NCI-H345 treated with DMSO at 0.1 percent for 48 hours (cell line): ENCODE measurements at regions not wholly inside any gene's neighbourhood (a gene's known extent, or its start where the extent isn't known, plus 50 kb on each side); places are given as distances from the start of the nearest gene placed in this dataset.

Experiments used
- DNase-seq: peaks from one replicate; lab custom pipeline; 2025; ENCODE audit not compliant: unreplicated experiment; lab: John Stamatoyannopoulos, UW

DNA sequence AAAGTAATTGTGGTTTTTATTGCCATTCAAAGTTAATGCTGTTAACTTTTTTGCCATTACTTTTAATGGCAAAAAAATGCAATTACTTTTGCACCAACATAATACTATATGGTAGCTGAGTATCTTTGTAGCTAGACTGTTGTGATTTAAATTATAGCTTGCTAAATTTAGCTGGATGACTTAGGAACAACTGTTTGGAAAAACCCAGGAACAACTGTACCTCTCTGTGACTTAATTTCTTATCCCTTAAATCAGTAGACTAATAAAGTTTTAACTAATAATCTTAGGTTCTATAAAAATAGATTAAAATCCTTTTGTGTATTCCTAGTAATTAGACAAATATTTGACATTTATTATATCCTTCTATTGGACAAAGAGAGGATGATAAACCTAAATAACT lies 268.2 kb downstream of the TENT5A start:
- no peak for DNase-seq

DNA sequence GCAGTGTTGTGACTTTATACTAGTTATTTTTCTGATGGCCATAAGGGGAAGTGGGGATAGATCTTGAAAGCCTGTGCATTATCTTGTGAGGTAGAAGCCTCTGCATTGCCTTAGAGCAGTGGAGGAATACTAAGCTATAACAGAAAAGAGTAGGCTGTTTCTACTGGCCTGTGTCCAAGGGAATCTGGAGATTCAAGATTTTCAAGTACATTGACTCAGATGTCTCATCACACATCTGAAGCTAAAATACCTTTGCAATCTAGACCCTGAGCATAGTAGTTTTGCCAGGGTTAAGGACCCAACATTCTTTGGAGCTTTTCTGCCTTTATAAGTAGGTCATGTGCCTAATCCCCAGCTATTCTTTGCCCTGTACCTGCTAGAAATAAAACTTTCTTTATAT lies 272.3 kb downstream of the TENT5A start:
- DNase-seq = no peak

DNA sequence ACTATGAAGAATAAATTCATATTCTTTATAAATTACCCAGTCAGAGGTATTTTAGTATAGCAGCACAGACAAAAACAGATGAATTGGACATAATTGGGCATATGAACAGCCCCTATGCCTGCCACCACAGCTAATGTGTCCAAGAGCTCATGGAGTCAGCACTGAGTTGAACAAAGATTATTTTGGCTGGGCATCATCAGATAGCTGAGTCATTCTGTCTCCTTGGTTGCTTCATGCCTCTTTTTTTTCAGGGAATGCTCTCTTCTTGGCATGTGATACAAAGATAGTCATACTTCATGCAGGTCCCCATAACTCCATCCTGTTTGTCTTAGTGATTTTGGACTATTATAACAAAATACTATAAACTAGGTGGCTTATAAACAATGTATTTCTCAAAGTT lies 275.6 kb downstream of the TENT5A start:
- DNase-seq = no peak

DNA sequence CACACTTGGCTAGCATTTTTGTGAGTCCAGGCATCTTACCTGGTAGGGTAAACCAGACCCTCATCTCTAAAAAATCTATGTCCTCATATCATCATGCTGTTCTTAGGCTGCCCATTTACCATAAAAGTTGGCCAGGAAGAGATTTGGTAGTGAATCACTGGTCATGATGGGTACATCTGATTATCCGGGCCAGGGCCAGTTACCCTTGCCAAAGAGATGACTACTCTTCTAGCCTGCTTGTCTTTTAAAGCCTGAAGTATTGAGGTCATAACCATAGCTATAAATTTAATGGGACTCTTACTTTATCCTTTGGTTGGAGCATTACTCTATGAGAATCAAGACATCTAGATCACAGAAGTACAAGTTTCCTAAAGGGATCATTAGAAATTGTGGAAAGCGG lies 276.8 kb downstream of the TENT5A start:
- DNase-seq = no peak

DNA sequence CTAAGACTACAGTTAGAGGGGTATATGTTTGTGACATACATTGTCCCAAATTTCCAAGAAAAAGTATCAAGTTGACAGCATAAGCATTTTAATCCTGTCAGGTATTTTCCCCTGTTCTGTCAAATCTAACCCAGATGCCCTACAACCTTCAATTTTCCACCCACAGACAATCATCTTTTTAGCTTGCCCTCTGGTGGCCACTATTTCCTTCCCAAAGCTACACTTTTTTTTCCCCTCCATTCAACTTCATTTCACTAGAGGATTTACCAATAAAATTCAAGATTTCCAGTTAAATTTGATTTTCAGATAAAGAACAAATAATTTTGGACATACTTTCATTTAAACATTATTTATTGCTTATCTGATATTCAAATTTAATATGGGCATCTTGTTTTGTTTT lies 286.6 kb downstream of the TENT5A start:
- peak; percentile 28 for DNase-seq

DNA sequence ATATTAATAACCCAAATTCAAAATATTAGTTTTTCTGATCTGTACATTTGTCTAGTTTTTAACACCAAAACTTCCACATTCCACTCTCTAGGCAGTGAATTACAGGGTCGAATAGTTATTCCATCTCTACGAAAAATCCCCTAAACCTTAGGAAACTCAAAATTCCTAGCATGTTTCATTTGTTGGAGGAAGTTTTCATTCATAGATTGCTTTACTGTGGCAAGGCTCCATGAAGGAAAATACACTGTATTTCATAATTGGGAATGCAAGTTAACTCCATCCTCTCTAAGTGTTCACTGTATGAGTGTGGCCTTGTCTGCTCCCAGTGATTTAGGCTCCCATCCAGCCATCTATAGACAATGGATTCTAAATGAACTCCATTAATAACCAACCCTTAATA lies 296.1 kb downstream of the TENT5A start:
- DNase-seq = no peak

DNA sequence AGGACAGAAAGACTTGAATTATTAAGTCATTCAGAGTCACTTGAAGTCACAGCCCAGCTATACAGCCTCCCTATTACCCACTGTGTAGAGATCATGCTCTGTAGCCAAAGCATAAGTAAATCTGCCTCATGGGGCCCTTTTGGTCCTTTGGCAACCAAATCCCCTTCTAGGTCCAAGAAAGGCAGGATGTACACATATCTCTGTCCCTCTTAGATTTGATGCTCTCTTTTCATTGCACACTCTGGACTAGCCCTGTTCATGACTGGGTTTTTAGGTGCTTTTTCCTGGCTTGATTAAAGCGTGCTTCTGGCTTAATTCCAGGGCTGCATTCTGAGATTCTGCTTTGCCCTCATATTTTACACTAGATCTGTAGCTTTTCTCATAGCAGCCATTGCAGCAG lies 296.8 kb downstream of the TENT5A start:
- no peak for DNase-seq

DNA sequence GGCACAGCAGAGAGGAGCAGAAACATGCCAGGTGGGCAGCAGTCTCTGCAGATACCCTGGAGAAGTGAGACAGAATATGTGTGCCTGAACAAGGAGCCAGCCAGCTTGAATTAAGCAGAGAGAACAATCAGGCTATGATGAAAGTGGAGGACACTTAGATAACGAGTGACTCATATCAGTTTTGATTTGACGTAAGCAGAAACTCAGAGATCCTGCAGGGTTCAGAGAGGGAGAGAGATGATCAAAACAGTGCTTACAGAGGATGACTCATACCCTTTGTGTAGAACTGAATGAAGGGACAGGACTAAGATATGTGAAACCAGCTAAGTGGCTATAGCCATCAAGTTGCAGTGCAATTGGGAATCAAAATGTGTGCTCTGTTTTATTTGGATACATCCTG lies 300.7 kb downstream of the TENT5A start:
- peak; percentile 15 for DNase-seq

DNA sequence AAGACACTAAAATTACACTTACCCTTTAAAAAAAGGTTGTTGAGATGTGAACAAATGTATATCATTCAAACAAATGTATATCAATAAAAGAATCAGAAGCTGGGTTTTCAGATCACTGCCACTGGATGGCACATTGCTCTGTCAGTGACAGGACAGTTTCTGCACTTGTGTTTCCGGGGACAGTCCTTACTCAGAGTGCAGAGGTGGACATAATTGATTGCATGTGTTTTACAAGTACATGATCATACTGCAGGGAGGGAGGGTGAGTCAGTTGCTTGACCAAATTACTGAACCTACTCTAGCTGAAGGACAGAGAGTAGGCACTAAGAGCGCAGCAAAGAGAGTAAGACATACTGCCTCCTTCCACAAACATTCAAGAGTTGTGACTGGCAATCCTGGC lies 302.3 kb downstream of the TENT5A start:
- DNase-seq = no peak

DNA sequence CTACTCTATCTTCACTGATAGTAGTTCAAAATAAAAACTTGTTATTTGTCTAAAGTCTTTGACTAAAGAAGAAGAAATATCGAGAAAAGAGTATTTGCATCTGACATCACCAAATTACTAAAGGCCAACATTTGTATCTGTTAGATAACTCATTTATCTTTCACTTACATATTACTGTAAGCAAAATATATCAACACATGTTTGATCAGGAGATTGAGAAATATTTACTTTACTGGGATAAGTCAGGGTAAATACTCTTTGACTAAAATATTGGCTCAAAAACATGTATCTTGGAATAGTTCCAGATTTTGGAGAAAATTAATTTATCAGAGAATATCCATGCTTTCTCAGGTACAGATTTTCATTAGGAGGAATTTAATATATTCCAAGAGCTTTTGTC lies 306.0 kb downstream of the TENT5A start:
- DNase-seq = no peak

DNA sequence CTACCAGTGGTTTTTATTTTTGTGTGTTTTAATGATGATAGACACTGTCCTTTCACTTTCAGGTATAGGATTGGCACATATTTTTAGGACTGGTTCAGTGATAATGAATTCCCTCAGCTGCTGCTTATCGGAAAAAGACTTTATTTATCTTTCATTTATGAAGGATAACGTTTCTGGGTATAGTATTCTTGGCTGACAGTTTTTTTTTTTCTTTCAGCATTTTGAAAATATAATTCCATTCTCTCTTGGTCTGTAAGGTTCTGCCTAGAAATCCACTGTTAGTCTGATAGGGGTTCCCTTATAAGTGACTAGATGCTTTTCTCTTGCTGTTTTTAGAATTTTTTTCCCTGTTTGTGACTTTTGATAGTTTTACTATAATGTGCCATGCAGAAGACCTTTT lies 313.1 kb downstream of the TENT5A start:
- no peak for DNase-seq

DNA sequence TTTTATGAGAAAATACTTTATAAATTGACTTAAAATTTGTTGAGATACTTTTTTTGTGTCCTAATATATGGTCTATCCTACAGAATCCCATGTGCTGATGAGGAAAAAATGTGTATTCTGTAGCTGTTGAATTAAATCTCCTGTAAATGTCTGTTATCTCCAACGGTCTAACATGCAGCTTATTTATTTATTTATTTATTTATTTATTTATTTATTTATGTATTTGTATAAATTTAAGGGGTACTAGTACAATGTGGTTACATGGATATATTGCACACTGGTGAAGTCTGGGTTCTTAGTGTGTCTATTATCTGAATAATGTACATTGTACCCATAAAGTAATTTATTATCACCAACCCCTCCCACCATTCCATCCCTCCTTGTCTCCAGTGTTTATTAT lies 315.5 kb downstream of the TENT5A start:
- no peak for DNase-seq

DNA sequence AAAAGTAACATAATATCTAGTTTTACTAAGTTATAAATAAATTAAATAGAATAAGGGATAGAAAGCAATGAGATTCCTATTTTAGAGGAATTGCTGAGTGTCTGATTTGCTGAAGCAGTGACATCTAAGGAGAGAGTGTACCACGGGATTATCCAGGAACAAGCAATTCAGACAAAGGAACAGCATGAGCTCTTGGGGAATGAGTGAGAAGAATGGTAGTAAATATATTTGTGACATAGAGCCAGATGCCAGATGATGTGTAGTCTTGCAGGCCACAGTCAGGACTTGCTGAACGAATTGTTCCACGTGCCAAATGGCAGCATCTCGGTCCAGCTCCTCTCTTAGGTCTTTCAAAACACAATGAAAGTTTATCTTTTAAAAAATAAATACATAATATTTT lies 339.2 kb downstream of the TENT5A start:
- DNase-seq = no peak

DNA sequence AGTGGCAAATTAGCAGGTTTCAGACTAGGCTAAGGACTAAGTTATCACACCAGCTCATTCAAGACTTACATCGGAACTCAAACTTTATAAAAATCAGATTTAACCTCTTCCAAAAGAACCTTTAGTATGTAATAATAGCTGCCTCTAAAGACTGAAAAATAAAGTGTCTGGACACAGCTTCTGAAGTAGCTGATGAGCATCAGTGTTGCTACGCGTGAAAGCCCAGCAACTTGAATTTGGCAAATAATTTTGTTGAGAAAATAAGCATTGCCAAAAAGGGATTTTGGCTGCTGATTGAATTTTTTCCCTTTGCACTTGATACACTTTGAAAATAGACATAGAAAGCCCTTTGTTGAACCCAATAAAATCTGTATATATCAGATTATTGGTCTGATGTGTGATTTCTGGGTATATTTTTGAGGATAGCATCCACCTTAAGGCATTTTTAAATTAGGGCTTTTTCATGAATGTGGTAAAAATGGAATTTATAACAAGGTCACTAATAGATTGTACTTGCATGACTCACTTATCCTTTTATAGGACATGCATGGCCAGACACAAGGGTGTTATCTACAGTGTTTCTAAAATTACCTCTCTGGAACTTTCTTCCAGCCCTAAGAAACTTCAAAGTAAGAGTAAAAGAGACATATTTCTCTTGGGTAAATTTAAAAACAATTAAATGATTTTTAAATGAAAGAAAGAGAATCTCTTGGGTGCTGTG lies 350.4 kb downstream of the TENT5A start:
- no peak for DNase-seq

DNA sequence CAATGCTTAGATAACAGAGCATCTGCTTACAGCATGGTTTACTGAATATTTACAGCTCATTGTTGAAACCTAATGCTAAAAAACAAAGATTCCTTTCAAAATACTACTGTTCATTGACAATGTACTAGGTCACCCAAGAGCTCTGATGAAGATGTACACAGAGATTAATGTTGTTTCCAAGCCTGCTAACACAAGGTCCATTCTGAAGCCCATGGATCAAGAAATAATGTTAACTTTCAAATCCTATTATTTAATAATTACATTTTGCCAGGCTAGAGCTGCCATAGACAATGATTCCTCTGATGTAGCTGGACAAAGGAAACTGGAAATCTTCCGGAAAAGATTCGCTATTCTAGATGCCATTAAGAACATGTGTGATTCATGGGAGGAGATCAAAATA lies 355.6 kb downstream of the TENT5A start:
- DNase-seq = no peak

DNA sequence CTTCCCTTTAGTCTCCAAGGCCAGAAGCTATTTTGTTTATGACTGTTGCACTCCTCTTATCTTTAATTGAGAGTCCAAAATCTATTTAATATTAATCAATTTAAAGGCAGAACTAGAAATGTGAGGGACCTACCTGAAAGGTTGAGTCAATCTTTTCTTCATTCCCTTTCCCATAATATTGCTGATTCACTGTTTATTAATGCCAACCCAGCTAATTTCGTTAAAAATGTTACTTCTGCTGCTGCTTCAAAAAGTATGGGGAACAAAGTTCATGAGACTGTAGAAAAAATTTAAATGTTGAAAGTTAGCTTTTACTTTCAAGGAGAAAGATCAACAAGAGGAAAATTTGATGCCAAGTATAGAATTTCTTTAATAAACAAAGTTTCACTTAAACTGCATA lies 365.3 kb downstream of the TENT5A start:
- no peak for DNase-seq

DNA sequence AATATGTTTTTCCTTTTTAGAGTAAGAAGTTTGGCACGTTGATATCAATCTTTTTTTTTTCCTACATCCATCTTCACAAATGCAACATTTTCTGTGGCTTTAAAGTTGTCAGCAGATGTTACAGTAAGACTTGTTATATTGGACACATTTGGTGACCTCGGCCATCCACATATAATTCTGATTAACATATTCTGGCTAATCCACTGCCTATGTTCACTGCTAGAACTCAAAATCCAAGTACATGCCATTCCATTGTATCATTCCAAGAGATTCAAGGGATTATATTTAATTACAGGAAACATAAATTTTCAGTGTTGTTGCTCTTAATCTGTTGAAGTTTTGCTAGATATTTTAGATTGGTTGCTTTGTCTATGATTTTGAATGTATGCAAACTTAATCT lies 367.6 kb downstream of the TENT5A start:
- no peak for DNase-seq

DNA sequence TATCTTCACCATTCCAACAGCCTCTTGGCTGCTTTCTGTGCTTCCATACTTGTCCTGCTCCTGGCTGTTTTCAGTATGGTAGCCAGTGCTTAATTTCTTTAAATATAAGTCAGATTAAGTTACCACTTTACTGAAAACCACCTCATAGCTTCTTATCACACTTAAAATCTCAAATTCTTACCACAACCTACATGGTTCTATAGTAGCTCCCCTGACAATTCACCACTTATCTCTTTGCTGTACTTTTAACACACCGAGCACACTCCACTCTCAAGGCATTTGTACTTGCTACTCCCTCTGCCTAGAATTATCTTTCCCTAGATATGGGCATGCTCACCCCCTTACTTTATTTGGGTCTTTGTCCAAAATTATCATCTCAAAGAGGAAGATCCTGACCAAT lies 369.0 kb downstream of the TENT5A start:
- DNase-seq = no peak

DNA sequence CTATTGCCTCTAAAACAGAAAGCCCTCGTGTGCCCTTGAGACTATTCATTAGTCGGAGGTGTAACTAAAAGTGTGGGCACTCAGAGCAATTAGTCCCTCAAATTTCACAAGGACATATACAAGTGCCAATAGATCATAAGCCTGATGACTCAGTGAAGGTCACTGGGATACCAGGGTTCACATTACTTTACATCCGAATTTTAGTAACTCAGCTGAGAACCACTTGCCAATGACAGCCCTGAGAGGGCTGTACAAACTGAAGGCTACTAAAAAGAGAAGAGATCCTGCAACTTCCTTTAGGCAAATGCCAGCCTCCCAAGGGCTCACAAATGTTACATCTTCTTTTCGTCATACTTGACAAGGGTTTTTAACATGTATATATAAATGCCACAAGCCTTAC lies 369.6 kb downstream of the TENT5A start:
- DNase-seq = no peak

DNA sequence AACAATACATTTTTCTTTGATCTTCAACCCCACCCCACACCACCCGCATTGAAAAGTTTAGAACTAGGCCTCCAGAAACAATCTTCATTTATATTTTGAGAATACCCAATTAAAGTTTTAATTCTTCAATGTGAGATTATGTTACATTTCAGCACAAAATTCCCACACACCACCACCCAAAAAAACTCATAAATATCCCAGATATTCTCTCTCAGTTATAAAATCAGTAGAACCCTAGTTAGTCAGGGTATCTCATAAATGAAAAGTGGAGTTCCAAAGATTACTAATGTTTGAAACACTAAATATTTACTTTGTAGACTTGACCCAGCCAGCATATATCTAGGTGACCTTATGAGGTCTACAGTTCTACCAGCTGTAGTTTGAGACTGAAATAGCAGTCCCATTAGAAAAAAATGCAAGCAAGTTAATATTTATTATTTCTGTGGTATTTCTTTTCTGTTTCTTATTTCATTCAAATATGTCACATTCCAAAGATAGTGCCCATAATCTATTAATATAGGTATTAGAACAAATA lies 371.0 kb downstream of the TENT5A start:
- no peak for DNase-seq

DNA sequence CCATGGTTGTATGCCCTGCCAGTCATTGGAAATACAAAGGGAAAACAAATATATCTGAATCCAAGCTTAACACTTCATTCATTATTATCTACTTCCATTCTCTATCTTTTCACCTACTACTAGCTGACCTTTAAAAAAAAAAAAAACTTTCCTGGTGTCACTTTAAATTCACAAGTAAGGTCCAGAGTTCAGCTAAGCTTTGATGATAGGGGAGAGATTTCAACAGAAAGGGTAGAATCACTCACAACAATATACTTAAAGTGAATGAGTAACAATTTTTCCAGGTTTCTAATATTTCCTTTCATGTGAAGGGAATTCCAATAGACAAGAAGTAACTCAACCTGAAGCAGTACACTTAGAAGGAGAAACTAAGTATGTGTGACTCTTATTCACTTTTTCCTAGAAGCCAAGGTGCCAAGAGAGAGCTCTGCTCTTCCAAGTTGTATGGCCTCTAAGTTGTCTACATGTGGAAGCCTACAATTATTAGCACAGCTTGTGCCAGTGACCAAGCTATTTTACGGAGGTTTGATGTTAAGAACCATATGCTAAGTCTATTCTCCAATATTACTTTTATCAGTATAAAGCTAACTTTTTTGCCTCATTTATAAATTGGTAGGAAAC lies 371.7 kb downstream of the TENT5A start:
- DNase-seq = no peak

DNA sequence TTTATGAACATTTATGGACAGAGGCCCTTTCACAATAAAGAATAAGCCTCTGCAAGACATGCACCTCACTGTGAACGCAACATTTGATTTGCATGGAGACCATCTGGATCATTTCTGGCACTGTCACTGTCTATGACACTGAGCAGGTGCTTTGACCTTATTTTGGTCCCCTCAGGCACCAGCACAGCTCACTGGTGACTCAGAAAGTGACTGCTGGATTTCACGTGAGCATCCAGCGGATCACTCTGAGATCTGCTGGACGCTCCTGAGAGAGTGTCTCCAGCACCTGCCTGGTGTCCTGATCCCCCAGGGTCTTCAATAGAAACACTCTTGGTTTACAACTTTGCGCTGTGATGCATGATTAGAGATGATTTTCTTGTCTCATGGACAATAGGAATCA lies 375.7 kb downstream of the TENT5A start:
- no peak for DNase-seq

DNA sequence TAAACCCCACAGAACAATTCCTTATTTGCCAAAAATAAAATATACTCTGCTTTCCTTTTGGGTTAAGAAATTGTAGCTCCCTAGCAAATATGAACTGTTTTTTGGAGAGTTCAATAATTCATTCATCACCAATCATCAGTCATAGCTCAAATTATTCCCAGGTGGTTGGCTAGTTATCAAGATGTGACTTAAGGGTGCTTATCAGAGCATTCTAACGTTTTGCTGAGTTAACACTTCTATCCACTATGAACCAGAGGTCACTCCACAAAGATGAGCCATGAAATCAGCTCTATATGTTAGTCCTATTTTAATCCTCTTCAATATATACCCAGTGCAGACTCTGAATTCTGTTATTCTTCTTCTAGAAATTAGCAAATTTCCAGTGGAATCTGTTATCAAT lies 379.1 kb downstream of the TENT5A start:
- no peak for DNase-seq
